A549 (cell line): ENCODE measurements at regions not wholly inside any gene's neighbourhood (a gene's known extent, or its start where the extent isn't known, plus 50 kb on each side); places are given as distances from the start of the nearest gene placed in this dataset.
A peak's percentile ranks its signal among the peaks of the same experiment; 100 is the strongest.

Experiments used
- ATAC-seq, 2 experiments: fragments of 200-7000 bp in 1 of 2; fragments of >200 bp in 1 of 2; cut with Nextera tagmentation in 1 of 2; cut with Tn5 transposase in 1 of 2; 3 replicates each; pipeline versions ENCODE4 v1.8.0 to v1.9.1; 2018 to 2020; ENCODE audit warnings: mild to moderate bottlenecking in 1 of 2, moderate library complexity in 1 of 2
- CTCF ChIA-PET: fragments of 300-600 bp; sonication (Branson Sonifier 250); formaldehyde crosslinking; extraction: SDS; loops from one replicate; lab custom pipeline; 2021; ENCODE audit warnings: antibody characterized with exemption, inconsistent platforms; lab: Yijun Ruan, JAX
- POLR2A ChIA-PET: fragments of 350-600 bp; formaldehyde crosslinking; extraction: SDS; loops from one replicate; lab custom pipeline; 2021; ENCODE audit warnings: antibody characterized with exemption, inconsistent platforms; lab: Yijun Ruan, JAX
- DNase-seq, 2 experiments: peaks; one replicate each; pipeline versions ENCODE4 v3.0.0 to v3.0.0-alpha.2; 2011 to 2016; ENCODE audit warnings: low read depth in 1 of 2, low spot score in 1 of 2
- FAIRE-seq: peaks from 2 replicates; lab custom pipeline; 2011; peaks lifted over from hg19 to GRCh38; lab: Jason Lieb, UNC
- H3K27ac ChIP-seq, 2 experiments: fragments of >200 bp; sonication (Bioruptor Twin); formaldehyde crosslinking; 3 replicates each; pipeline ENCODE4 v1.5.1; 2016 to 2017
- H3K4me1 ChIP-seq: fragments of >200 bp; sonication (Bioruptor Twin); formaldehyde crosslinking; 3 replicates; pipeline ENCODE4 v1.6.1; 2016
- H3K4me2 ChIP-seq: fragments of >200 bp; sonication (Bioruptor Twin); formaldehyde crosslinking; 3 replicates; pipeline ENCODE4 v1.6.1; 2016
- H3K4me3 ChIP-seq: fragments of >200 bp; sonication (Bioruptor Twin); formaldehyde crosslinking; 3 replicates; pipeline ENCODE4 v1.5.1; 2016
- H3K9me3 ChIP-seq: fragments of >200 bp; sonication (Bioruptor Twin); formaldehyde crosslinking; 3 replicates; pipeline ENCODE4 v1.6.1; 2016
- CBX8 ChIP-seq: fragments of 200-600 bp; sonication (generic); IDR thresholded peaks from 2 replicates; pipeline ENCODE4 v1.6.1; 2016
- CEBPB ChIP-seq, 2 experiments: fragments of >200 bp in 1 of 2; sonication (Bioruptor Twin) in 1 of 2; formaldehyde crosslinking in 1 of 2; IDR thresholded peaks; 2 replicates each; pipeline ENCODE4 v1.6.1; 2012 to 2016
- CHD2 ChIP-seq: fragments of 150-350 bp; IDR thresholded peaks from 2 replicates; pipeline ENCODE4 v1.6.1; 2014; ENCODE audit warnings: low read length; ENCODE audit not compliant: partially characterized antibody
- CHD4 ChIP-seq: fragments of 200-600 bp; sonication (generic); IDR thresholded peaks from 2 replicates; pipeline ENCODE4 v1.6.1; 2016; ENCODE audit warnings: antibody characterized with exemption, mild to moderate bottlenecking, borderline replicate concordance
- ELK1 ChIP-seq: fragments of 150-350 bp; IDR thresholded peaks from 2 replicates; pipeline ENCODE4 v1.6.1; 2014; ENCODE audit warnings: low read depth, mild to moderate bottlenecking, low read length
- GATA3 ChIP-seq: IDR thresholded peaks from 2 replicates; pipeline ENCODE4 v1.6.1; 2012; ENCODE audit warnings: borderline replicate concordance
- HES2 ChIP-seq: fragments of >200 bp; sonication (Bioruptor Twin); formaldehyde crosslinking; IDR thresholded peaks from 2 replicates; pipeline ENCODE4 v1.6.1; 2016
- HOXB13 ChIP-seq: fragments of 250-450 bp; sonication (Bioruptor Pico); IDR thresholded peaks from 2 replicates; pipeline ENCODE4 v1.5.0; 2020; ENCODE audit warnings: low read depth, mild to moderate bottlenecking, moderate library complexity
- JUNB ChIP-seq: fragments of >200 bp; sonication (Bioruptor Twin); formaldehyde crosslinking; IDR thresholded peaks from 2 replicates; pipeline ENCODE4 v1.6.1; 2016
- KDM1A ChIP-seq: fragments of 200-600 bp; sonication (generic); IDR thresholded peaks from 2 replicates; pipeline ENCODE4 v1.6.1; 2016; ENCODE audit warnings: low read depth, mild to moderate bottlenecking
- MAFK ChIP-seq: fragments of 450-650 bp; IDR thresholded peaks from 2 replicates; pipeline ENCODE4 v1.6.1; 2014; ENCODE audit not compliant: partially characterized antibody
- RARB ChIP-seq: fragments of 250-450 bp; sonication (Bioruptor Pico); IDR thresholded peaks from 2 replicates; pipeline ENCODE4 v1.8.0; 2021; ENCODE audit warnings: mild to moderate bottlenecking, moderate library complexity
- RCOR1 ChIP-seq: fragments of 150-350 bp; IDR thresholded peaks from 2 replicates; pipeline ENCODE4 v1.6.1; 2014; ENCODE audit warnings: antibody characterized with exemption, low read length, low read depth
- SREBF2 ChIP-seq: fragments of 450-650 bp; IDR thresholded peaks from 2 replicates; pipeline ENCODE4 v1.6.1; 2014; ENCODE audit warnings: mild to moderate bottlenecking, moderate library complexity
- TFCP2L1 ChIP-seq: fragments of 250-450 bp; sonication (Bioruptor Pico); IDR thresholded peaks from 2 replicates; pipeline ENCODE4 v1.5.0; 2021; ENCODE audit warnings: mild to moderate bottlenecking
- ZC3H11A ChIP-seq: fragments of 450-650 bp; IDR thresholded peaks from 2 replicates; pipeline ENCODE4 v1.6.1; 2014; ENCODE audit warnings: antibody characterized with exemption, mild to moderate bottlenecking
- WGBS: methylation state at CpG from one replicate; pipeline ENCODE4 v1.1.6; 2017; ENCODE audit errors: missing lambda C conversion rate; 5-methylcytosine and 5-hydroxymethylcytosine counted together
- TF ChIP-seq, protein P1 (sequence below): IDR thresholded peaks from 2 replicates; pipeline ENCODE4 v1.6.1; 2012; ENCODE audit warnings: low read depth, borderline replicate concordance

- Histone ChIP-seq H3K4me1 (peaks cover 11% of the 10 kb centered on the region; the same call in 2 of the 3 replicates), H3K4me3 (no peak overlapping the region), H3K4me2 (no peak overlapping the region), H3K9me3 (peaks cover 5% of the 10 kb centered on the region; the same call in 1 of the 3 replicates), H3K27ac (no peak overlapping the region)
- ChIA-PET POLR2A (no interaction called here), CTCF (interaction anchor here (3.2 kb wide), 1 partner anchor 10 kb away, joined by 13 read pairs; no protein-coding TSS in a partner anchor)
- TF ChIP-seq CBX8 (no peak), GATA3 (no peak), KDM1A (no peak), ELK1 (no peak), CHD2 (no peak), MAFK (no peak), JUNB (no peak)
- DNase-seq (no peak), ATAC-seq (no peak), FAIRE-seq (no peak)
- WGBS: 50% methylated on average over 6 of the region's 6 CpGs
Measured at GRCh38 chr12:93242154-93242972, 135.4 kb upstream of the NUDT4 start.

- no peaks in the 10 kb centered on the region for H3K9me3 ChIP-seq
- CTCF ChIA-PET: interaction anchor here (3.2 kb wide), 1 partner anchor 11 kb away, joined by 13 read pairs; no protein-coding TSS in a partner anchor
- ATAC-seq (no peak), FAIRE-seq (no peak), DNase-seq (no peak)
- H3K27ac ChIP-seq: no peak overlapping the region; a peak in 1 of 6 replicates
- peaks cover 11% of the 10 kb centered on the region; the same call in 2 of the 3 replicates for H3K4me1 ChIP-seq
- WGBS: 84% methylated on average over 3 of the region's 3 CpGs
- no peak overlapping the region for H3K4me2 ChIP-seq
- POLR2A ChIA-PET: no interaction called here
- no peak overlapping the region for H3K4me3 ChIP-seq
- TF ChIP-seq RCOR1 (no peak), HOXB13 (no peak), TFCP2L1 (CRISPR knock-in tag) (no peak), SREBF2 (no peak), CBX8 (no peak), RARB (CRISPR knock-in tag) (no peak), ZC3H11A (no peak), CHD4 (no peak), HES2 (no peak)
- TF ChIP-seq, protein P1, sequence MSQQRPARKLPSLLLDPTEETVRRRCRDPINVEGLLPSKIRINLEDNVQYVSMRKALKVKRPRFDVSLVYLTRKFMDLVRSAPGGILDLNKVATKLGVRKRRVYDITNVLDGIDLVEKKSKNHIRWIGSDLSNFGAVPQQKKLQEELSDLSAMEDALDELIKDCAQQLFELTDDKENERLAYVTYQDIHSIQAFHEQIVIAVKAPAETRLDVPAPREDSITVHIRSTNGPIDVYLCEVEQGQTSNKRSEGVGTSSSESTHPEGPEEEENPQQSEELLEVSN: no peak
Measured at GRCh38 chr12:93243382-93243688, 134.4 kb upstream of the NUDT4 start.

- ATAC-seq (peak; percentile 42 to 54; a peak in 5 of 6 replicates), DNase-seq (peak in 1 of 2 experiments; percentile 42), FAIRE-seq (no peak)
- 36% methylated on average over 4 of the region's 4 CpGs for WGBS
- peak overlapping the region; percentile 6; the same call in 2 of the 3 replicates for H3K4me2 ChIP-seq
- TF ChIP-seq HES2: peak; percentile 73
- TF ChIP-seq CEBPB (IDR thresholded peaks at IDR 0.05): peak; percentile 89 to 94; a peak in 3 of 4 replicates
- TF ChIP-seq CHD2: no peak
- ChIA-PET POLR2A (no interaction called here), CTCF (interaction anchor here (1.0 to 3.2 kb wide), 2 partner anchors 12 to 56 kb away, joined by 3 to 13 read pairs; no protein-coding TSS in a partner anchor)
- no peak overlapping the region for H3K4me3 ChIP-seq
- H3K27ac ChIP-seq: peak overlapping the region; percentile 21 to 31; a peak in 3 of 6 replicates
- no peaks in the 10 kb centered on the region for H3K9me3 ChIP-seq
- peaks cover 11% of the 10 kb centered on the region; the same call in 2 of the 3 replicates for H3K4me1 ChIP-seq
Measured at GRCh38 chr12:93243689-93244513, 133.8 kb upstream of the NUDT4 start.
